A673 (cell line): ENCODE measurements at regions not wholly inside any gene's neighbourhood (a gene's known extent, or its start where the extent isn't known, plus 50 kb on each side); places are given as distances from the start of the nearest gene placed in this dataset.

Source experiments
- BruUV-seq: library from RNA; stranded (reverse); fragments of 400-500 nt; replicated peaks from 2 replicates; lab custom pipeline; 2021; lab: Mats Ljungman, UMichigan
- CTCF ChIA-PET: fragments of 300-600 bp; sonication (Branson Sonifier 250); formaldehyde crosslinking; loops from one replicate; lab custom pipeline; 2022; ENCODE audit warnings: antibody characterized with exemption; lab: Charles Lee
- POLR2A ChIA-PET: fragments of 300-600 bp; sonication (Branson Sonifier 250); formaldehyde crosslinking; loops from one replicate; lab custom pipeline; 2022; ENCODE audit warnings: antibody characterized with exemption; ENCODE audit not compliant: low non-redundant PET; lab: Charles Lee
- DNase-seq: peaks from one replicate; pipeline ENCODE4 v3.0.0-alpha.2; 2015; ENCODE audit warnings: low spot score
- H3K27ac ChIP-seq: fragments of 200-600 bp; sonication (generic); 2 replicates; pipeline ENCODE4 v1.5.1; 2016; ENCODE audit warnings: mixed run types, low read depth, mild to moderate bottlenecking, mixed read lengths, antibody characterized with exemption, low read length; ENCODE audit not compliant: poor library complexity, severe bottlenecking
- H3K27me3 ChIP-seq: fragments of 200-600 bp; sonication (generic); replicated peaks from 2 replicates; pipeline ENCODE4 v1.6.1; 2017; ENCODE audit warnings: mixed run types, low read depth, mild to moderate bottlenecking, mixed read lengths, antibody characterized with exemption, low read length; ENCODE audit not compliant: insufficient read depth, poor library complexity
- H3K36me3 ChIP-seq: fragments of 200-600 bp; sonication (generic); 2 replicates; pipeline ENCODE4 v1.6.1; 2016; ENCODE audit warnings: mixed run types, mild to moderate bottlenecking, mixed read lengths, antibody characterized with exemption, low read length; ENCODE audit not compliant: insufficient read depth, poor library complexity, severe bottlenecking
- H3K4me1 ChIP-seq: fragments of 200-600 bp; sonication (generic); 2 replicates; pipeline ENCODE4 v1.6.1; 2017; ENCODE audit warnings: mixed run types, mild to moderate bottlenecking, mixed read lengths, antibody characterized with exemption, low read length; ENCODE audit not compliant: insufficient read depth, poor library complexity, severe bottlenecking
- H3K4me3 ChIP-seq: fragments of 200-600 bp; sonication (generic); 2 replicates; pipeline ENCODE4 v1.5.1; 2016; ENCODE audit warnings: low read depth, mixed run types, mild to moderate bottlenecking, mixed read lengths, low read length; ENCODE audit not compliant: poor library complexity, severe bottlenecking
- H3K9me3 ChIP-seq: fragments of 200-600 bp; sonication (generic); 2 replicates; pipeline ENCODE4 v1.6.1; 2016; ENCODE audit warnings: mixed run types, low read depth, mild to moderate bottlenecking, mixed read lengths, antibody characterized with exemption, low read length; ENCODE audit not compliant: poor library complexity, severe bottlenecking
- EZH2 ChIP-seq: fragments of 200-600 bp; sonication (generic); IDR thresholded peaks from 2 replicates; pipeline ENCODE4 v1.6.1; 2017; ENCODE audit warnings: borderline replicate concordance, low read depth, mild to moderate bottlenecking, mixed read lengths, antibody characterized with exemption, low read length; ENCODE audit not compliant: poor library complexity, severe bottlenecking
- intact Hi-C: fragments of 100-400 bp; cut with micrococcal nuclease; formaldehyde crosslinking; loops from one replicate; pipeline ENCODE4 v1.10.0; 2022; ENCODE audit not compliant: unreplicated experiment
- TF ChIP-seq, protein P1 (sequence below): fragments of 300-800, 200-600 bp; sonication (generic); conservative IDR thresholded peaks from 2 replicates; pipeline ENCODE4 v1.5.1; 2017; ENCODE audit warnings: low read depth, mild to moderate bottlenecking, antibody characterized with exemption, low read length, moderate library complexity, mixed read lengths

DNA sequence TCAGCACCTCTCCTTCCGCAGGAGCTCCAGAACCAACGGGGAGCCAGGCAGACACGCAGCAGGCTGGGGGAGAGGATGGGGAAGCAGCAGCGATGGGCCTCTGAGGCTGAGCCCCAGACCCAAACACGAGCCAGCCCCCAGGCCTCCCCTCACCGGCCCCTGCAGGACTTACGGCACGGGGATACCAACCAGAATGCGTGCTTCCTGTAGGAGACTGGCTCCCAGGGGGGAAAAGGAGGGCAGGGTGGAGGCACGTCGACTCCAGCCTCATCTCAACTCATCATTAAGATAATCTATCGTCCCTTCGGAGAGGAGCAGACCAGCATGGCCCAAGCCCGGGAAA, 495.1 kb upstream of the MYT1L start:
- DNase-seq, result no peak
- no peak overlapping the region for H3K27ac ChIP-seq
- H3K27me3 ChIP-seq, result no peaks in the 10 kb centered on the region
- H3K4me1 ChIP-seq, result peaks cover 8% of the 10 kb centered on the region
- intact Hi-C loops, result no loop called here
- no peaks in the 10 kb centered on the region for H3K36me3 ChIP-seq
- POLR2A ChIA-PET, result no interaction called here
- no peak for TF ChIP-seq EZH2
- TF ChIP-seq, protein P1, sequence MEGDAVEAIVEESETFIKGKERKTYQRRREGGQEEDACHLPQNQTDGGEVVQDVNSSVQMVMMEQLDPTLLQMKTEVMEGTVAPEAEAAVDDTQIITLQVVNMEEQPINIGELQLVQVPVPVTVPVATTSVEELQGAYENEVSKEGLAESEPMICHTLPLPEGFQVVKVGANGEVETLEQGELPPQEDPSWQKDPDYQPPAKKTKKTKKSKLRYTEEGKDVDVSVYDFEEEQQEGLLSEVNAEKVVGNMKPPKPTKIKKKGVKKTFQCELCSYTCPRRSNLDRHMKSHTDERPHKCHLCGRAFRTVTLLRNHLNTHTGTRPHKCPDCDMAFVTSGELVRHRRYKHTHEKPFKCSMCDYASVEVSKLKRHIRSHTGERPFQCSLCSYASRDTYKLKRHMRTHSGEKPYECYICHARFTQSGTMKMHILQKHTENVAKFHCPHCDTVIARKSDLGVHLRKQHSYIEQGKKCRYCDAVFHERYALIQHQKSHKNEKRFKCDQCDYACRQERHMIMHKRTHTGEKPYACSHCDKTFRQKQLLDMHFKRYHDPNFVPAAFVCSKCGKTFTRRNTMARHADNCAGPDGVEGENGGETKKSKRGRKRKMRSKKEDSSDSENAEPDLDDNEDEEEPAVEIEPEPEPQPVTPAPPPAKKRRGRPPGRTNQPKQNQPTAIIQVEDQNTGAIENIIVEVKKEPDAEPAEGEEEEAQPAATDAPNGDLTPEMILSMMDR, result no peak
- no TSS peak for BruUV-seq
- no peak overlapping the region for H3K4me3 ChIP-seq
- H3K9me3 ChIP-seq, result peaks cover 4% of the 10 kb centered on the region
- CTCF ChIA-PET, result no interaction called here

DNA sequence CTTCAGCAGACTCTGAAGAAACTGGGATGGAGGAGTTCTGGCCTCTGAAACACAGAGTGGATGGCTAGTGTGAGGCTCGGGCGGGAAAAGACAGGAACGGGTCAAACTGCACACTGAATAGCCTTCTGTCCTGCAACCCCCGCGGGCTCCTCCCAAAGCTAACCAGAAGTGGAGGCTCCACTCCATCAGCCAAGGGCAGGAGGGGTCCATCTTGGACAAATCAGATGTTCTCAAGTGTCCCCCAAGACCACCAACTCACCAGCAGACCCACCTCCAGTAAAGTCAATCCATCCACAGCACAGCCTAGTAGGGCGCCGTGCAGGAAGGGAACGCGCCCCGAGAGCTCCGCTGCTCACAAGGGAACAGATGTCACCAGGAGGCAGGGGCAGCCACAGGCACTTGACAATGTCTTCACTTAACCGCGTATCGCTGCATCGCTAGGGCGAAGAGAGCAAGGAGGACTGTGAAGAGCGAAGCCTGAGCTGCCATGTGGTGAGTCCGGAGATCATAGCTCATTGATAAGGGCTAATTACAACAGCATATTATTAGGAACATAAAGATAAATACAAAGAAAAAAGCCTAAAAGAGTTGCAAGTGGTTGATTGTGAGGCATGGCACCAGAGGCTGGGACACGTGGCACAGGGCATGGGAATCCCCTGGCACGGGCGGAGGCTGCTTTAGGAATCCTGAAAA, 494.6 kb upstream of the MYT1L start:
- Histone ChIP-seq H3K36me3 (no peaks in the 10 kb centered on the region), H3K27me3 (no peaks in the 10 kb centered on the region), H3K9me3 (peaks cover 9% of the 10 kb centered on the region), H3K4me1 (peaks cover 8% of the 10 kb centered on the region), H3K4me3 (no peak overlapping the region), H3K27ac (no peak overlapping the region)
- intact Hi-C loops, result no loop called here
- ChIA-PET CTCF (no interaction called here), POLR2A (no interaction called here)
- TF ChIP-seq, protein P1, result no peak
- TF ChIP-seq EZH2, result no peak
- DNase-seq, result no peak
- no TSS peak for BruUV-seq

DNA sequence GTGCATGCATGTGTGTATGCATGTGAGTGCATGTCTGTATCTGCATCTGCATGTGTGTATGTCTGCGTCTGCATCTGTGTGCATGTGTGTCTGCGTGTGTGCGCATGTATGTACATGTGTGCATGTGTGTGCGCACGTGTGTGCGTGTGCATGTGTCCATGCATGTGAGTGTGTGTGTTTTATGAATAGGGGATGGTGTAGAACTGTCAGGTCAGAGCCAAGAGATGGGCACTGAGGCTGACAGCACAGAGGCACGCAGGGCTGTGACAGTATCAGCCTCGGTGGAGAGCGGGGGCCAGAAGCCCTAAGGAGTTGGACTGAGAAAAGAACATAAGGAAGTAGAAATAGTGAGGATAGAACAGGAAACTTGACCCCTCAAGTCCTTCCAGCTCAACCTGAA, 494.0 kb upstream of the MYT1L start:
- intact Hi-C loops, result no loop called here
- CTCF ChIA-PET, result no interaction called here
- Histone ChIP-seq H3K4me3 (no peak overlapping the region), H3K4me1 (peaks cover 8% of the 10 kb centered on the region), H3K36me3 (no peaks in the 10 kb centered on the region), H3K27ac (no peak overlapping the region), H3K9me3 (peaks cover 9% of the 10 kb centered on the region), H3K27me3 (no peaks in the 10 kb centered on the region)
- no TSS peak for BruUV-seq
- TF ChIP-seq, protein P1, result no peak
- TF ChIP-seq EZH2, result no peak
- DNase-seq, result no peak
- POLR2A ChIA-PET, result no interaction called here
